SU-DHL-6 (cell line): ENCODE measurements at regions not wholly inside any gene's neighbourhood (a gene's known extent, or its start where the extent isn't known, plus 50 kb on each side); places are given as distances from the start of the nearest gene placed in this dataset.

Experiments
- H2AFZ ChIP-seq: fragments of 200-600 bp; sonication (generic); 2 replicates; pipeline ENCODE4 v1.6.1; 2014; ENCODE audit warnings: low read depth, mild to moderate bottlenecking, moderate library complexity, mixed read lengths, antibody characterized with exemption, low read length; ENCODE audit not compliant: severe bottlenecking
- H3F3A ChIP-seq: fragments of 200-600 bp; shearing (Covaris generic); 2 replicates; pipeline ENCODE4 v1.6.0; 2016; ENCODE audit warnings: antibody characterized with exemption, mild to moderate bottlenecking; ENCODE audit not compliant: insufficient read depth
- H3K27ac ChIP-seq: fragments of 200-600 bp; sonication (generic); 2 replicates; pipeline ENCODE4 v1.5.1; 2016; ENCODE audit warnings: low read depth, mild to moderate bottlenecking, low read length, moderate library complexity, mixed read lengths
- H3K27me3 ChIP-seq: fragments of 200-600 bp; sonication (generic), shearing (Covaris generic); 2 replicates; pipeline ENCODE4 v1.6.0; 2014; ENCODE audit warnings: mild to moderate bottlenecking, low read length
- H3K36me3 ChIP-seq: fragments of 200-600 bp; sonication (generic); 2 replicates; pipeline ENCODE4 v1.6.1; 2014; ENCODE audit warnings: mild to moderate bottlenecking, low read length, mixed read lengths
- H3K4me2 ChIP-seq: fragments of 300-600, 200-600 bp; shearing (Covaris generic), sonication (generic); 2 replicates; pipeline ENCODE4 v1.6.0; 2014; ENCODE audit warnings: low read length, low read depth, mild to moderate bottlenecking; ENCODE audit not compliant: poor library complexity, severe bottlenecking
- H3K4me3 ChIP-seq: fragments of 200-600 bp; sonication (generic); 2 replicates; pipeline ENCODE4 v1.5.1; 2014; ENCODE audit warnings: antibody characterized with exemption, low read length, mild to moderate bottlenecking, mixed read lengths; ENCODE audit not compliant: insufficient read depth, poor library complexity, severe bottlenecking
- H3K79me2 ChIP-seq: fragments of 200-600 bp; sonication (generic); 2 replicates; pipeline ENCODE4 v1.6.1; 2014; ENCODE audit warnings: mild to moderate bottlenecking, low read length, moderate library complexity; ENCODE audit not compliant: insufficient read depth
- H3K9ac ChIP-seq: fragments of 200-600 bp; sonication (generic); 2 replicates; pipeline ENCODE4 v1.7.0; 2014; ENCODE audit warnings: mild to moderate bottlenecking, low read length
- H3K9me2 ChIP-seq: fragments of 200-600 bp; sonication (generic); replicated peaks from 2 replicates; pipeline ENCODE4 v1.6.1; 2014; ENCODE audit warnings: low read length; ENCODE audit not compliant: insufficient read depth
- H3K9me3 ChIP-seq: fragments of 200-600 bp; sonication (generic); 2 replicates; pipeline ENCODE4 v1.6.1; 2014; ENCODE audit warnings: low read length, mixed read lengths; ENCODE audit not compliant: insufficient read depth
- H4K20me1 ChIP-seq: fragments of 200-600 bp; sonication (generic); 2 replicates; pipeline ENCODE4 v1.6.1; 2014; ENCODE audit warnings: low read depth, mild to moderate bottlenecking, antibody characterized with exemption, low read length, moderate library complexity, mixed read lengths
- EZH2phosphoT487 ChIP-seq: fragments of 200-600 bp; sonication (generic), shearing (Covaris generic); conservative IDR thresholded peaks from 2 replicates; pipeline ENCODE4 v1.6.1; 2018; ENCODE audit warnings: mild to moderate bottlenecking, antibody characterized with exemption, low read length, moderate library complexity, mixed read lengths
- TF ChIP-seq, protein P1 (sequence below): fragments of 200-600 bp; sonication (generic); IDR thresholded peaks from one replicate; pipeline ENCODE4 v1.5.1; 2017; ENCODE audit warnings: antibody characterized with exemption, mild to moderate bottlenecking, low read length, moderate library complexity; ENCODE audit not compliant: insufficient read depth, poor library complexity, severe bottlenecking

DNA sequence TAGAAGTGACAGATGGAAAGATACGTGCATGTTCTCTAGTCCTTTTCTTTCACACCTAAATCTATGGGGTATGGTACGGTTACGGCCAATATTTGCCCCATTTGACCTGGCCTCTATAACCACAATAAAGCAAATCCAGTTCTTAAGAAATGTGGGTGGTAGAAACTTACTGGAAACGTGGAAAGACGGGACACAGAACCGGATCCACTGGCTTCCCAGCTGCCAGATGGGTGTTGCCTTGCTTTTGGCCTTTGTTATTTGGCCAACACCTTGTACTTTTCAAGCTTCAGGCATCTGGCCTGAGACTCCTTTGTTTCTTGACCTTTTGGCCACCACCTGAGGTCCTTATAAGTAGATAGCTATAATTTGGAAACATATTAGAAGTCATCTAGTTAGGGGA is 635.9 kb downstream of the SLC4A3 start:
- H3K36me3 ChIP-seq = no peaks in the 10 kb centered on the region
- no peaks in the 10 kb centered on the region for H3K9me3 ChIP-seq
- no peak overlapping the region for H3K9ac ChIP-seq
- TF ChIP-seq EZH2phosphoT487 = no peak
- TF ChIP-seq, protein P1, sequence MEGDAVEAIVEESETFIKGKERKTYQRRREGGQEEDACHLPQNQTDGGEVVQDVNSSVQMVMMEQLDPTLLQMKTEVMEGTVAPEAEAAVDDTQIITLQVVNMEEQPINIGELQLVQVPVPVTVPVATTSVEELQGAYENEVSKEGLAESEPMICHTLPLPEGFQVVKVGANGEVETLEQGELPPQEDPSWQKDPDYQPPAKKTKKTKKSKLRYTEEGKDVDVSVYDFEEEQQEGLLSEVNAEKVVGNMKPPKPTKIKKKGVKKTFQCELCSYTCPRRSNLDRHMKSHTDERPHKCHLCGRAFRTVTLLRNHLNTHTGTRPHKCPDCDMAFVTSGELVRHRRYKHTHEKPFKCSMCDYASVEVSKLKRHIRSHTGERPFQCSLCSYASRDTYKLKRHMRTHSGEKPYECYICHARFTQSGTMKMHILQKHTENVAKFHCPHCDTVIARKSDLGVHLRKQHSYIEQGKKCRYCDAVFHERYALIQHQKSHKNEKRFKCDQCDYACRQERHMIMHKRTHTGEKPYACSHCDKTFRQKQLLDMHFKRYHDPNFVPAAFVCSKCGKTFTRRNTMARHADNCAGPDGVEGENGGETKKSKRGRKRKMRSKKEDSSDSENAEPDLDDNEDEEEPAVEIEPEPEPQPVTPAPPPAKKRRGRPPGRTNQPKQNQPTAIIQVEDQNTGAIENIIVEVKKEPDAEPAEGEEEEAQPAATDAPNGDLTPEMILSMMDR = no peak
- no peak overlapping the region for H3K4me3 ChIP-seq
- H3K9me2 ChIP-seq = no peaks in the 10 kb centered on the region
- no peak overlapping the region for H3K27ac ChIP-seq
- no peak overlapping the region for H2AFZ ChIP-seq
- H3K79me2 ChIP-seq = no peaks in the 10 kb centered on the region
- H4K20me1 ChIP-seq = no peaks in the 10 kb centered on the region
- H3K27me3 ChIP-seq = no peaks in the 10 kb centered on the region
- H3F3A ChIP-seq = no peaks in the 10 kb centered on the region
- H3K4me2 ChIP-seq = no peak overlapping the region

DNA sequence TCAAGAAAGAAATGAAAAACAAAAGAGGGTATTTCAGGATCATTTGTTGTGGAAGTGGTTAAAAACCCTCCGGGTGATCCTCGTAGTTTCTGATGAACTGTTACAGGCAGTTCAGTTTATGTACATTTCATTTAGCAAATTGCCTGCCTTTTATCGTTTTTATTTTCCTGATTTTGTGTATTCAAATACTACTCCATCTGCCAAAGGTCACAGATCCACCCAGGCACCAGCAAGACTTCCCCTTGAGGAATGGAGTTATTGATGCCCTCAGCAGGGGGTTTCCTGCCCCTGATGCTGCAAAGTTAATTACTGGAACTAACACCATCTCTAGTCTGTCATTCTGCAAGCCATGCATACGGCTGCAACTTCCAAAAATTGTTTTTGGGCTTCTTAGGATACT is 641.9 kb downstream of the SLC4A3 start:
- H3K27ac ChIP-seq = no peak overlapping the region
- H3K9ac ChIP-seq = no peak overlapping the region
- no peaks in the 10 kb centered on the region for H3K27me3 ChIP-seq
- H3K4me3 ChIP-seq = no peak overlapping the region
- no peaks in the 10 kb centered on the region for H3K9me3 ChIP-seq
- H3K4me2 ChIP-seq = no peak overlapping the region
- no peaks in the 10 kb centered on the region for H3K79me2 ChIP-seq
- no peak overlapping the region for H2AFZ ChIP-seq
- no peak for TF ChIP-seq EZH2phosphoT487
- TF ChIP-seq, protein P1 = no peak
- no peaks in the 10 kb centered on the region for H4K20me1 ChIP-seq
- H3K9me2 ChIP-seq = no peaks in the 10 kb centered on the region
- H3K36me3 ChIP-seq = no peaks in the 10 kb centered on the region
- no peaks in the 10 kb centered on the region for H3F3A ChIP-seq

DNA sequence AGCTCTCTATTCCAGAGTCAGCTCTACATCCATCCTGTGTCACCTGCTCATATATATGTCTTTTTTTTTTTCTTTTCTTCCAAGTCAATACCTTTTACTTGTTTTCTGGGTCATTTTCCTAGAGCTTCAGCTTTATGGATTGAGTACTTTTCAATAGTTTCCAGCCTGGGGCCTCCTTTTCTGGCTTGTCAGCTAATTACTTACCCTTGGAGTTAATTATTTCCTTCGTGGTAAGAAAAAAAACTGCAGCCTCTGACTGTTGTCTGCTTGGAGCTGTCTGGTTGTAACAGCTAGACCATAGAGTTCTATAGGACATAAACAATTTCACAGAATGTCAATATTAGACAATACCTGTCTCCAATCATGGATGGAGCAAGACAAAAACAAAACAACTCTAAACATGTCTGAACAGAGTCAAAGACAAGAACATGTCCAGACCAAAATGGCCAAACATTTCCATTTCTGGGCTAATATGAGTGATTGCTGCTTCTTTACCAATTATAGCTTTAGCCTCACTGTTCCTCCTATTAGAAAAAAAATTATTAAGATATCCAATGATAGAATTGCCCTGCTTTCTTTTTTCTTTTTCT is 643.1 kb downstream of the SLC4A3 start:
- no peak overlapping the region for H3K9ac ChIP-seq
- H3K36me3 ChIP-seq = no peaks in the 10 kb centered on the region
- H3K79me2 ChIP-seq = no peaks in the 10 kb centered on the region
- no peaks in the 10 kb centered on the region for H3F3A ChIP-seq
- H4K20me1 ChIP-seq = no peaks in the 10 kb centered on the region
- no peaks in the 10 kb centered on the region for H3K27me3 ChIP-seq
- H3K9me3 ChIP-seq = no peaks in the 10 kb centered on the region
- H2AFZ ChIP-seq = no peak overlapping the region
- no peak overlapping the region for H3K4me2 ChIP-seq
- no peak overlapping the region for H3K4me3 ChIP-seq
- TF ChIP-seq EZH2phosphoT487 = no peak
- TF ChIP-seq, protein P1 = no peak
- no peaks in the 10 kb centered on the region for H3K9me2 ChIP-seq
- no peak overlapping the region for H3K27ac ChIP-seq
